Gastroesophageal sphincter (tissue), 3 donors: ENCODE measurements at regions not wholly inside any gene's neighbourhood (a gene's known extent, or its start where the extent isn't known, plus 50 kb on each side); places are given as distances from the start of the nearest gene placed in this dataset.

Experiments used
- CTCF ChIP-seq, 4 experiments: fragments of 200-600 bp in 2 of 4; fragments of 450-650 bp in 2 of 4; sonication (generic) in 1 of 4; IDR thresholded peaks; one replicate each; pipeline ENCODE4 v1.5.1; 2017 to 2019; ENCODE audit warnings: antibody characterized with exemption in 4 of 4, mild to moderate bottlenecking in 2 of 4, moderate library complexity in 2 of 4
- EP300 ChIP-seq: sonication (generic); formaldehyde crosslinking; IDR thresholded peaks from one replicate; pipeline ENCODE4 v1.6.1; 2017; ENCODE audit warnings: antibody characterized with exemption, mild to moderate bottlenecking
- POLR2A ChIP-seq, 2 donors: fragments of 450-650 bp; IDR thresholded peaks; one replicate each; pipeline ENCODE4 v1.6.1; 2017; ENCODE audit warnings: antibody characterized with exemption in 2 of 2, mild to moderate bottlenecking in 2 of 2, moderate library complexity in 1 of 2
- POLR2AphosphoS5 ChIP-seq: sonication (generic); formaldehyde crosslinking; IDR thresholded peaks from one replicate; pipeline ENCODE4 v1.6.1; 2017; ENCODE audit warnings: antibody characterized with exemption

- no peak for TF ChIP-seq CTCF (IDR thresholded peaks at IDR 0.05)
- no peak for TF ChIP-seq POLR2AphosphoS5
- TF ChIP-seq EP300 = no peak
- TF ChIP-seq POLR2A (IDR thresholded peaks at IDR 0.05) = no peak
Observed at GRCh38 chr5:43996221-43996620, 393.0 kb downstream of the FGF10 start.
